HCT116 (cell line): ENCODE measurements at regions not wholly inside any gene's neighbourhood (a gene's known extent, or its start where the extent isn't known, plus 50 kb on each side); places are given as distances from the start of the nearest gene placed in this dataset.

Source experiments
- EZH2phosphoT487 ChIP-seq: fragments of 200-600 bp; IDR thresholded peaks from 2 replicates; pipeline ENCODE4 v1.6.1; 2018; ENCODE audit warnings: antibody characterized with exemption, borderline replicate concordance
- POLR2A ChIP-seq: IDR thresholded peaks from 2 replicates; pipeline ENCODE4 v1.7.0; 2011; ENCODE audit warnings: borderline replicate concordance; ENCODE audit not compliant: insufficient read depth, insufficient read length; ENCODE audit errors: extremely low read depth
- RAD21 ChIP-seq: IDR thresholded peaks from 2 replicates; pipeline ENCODE4 v1.6.1; 2012; ENCODE audit warnings: low read depth, mild to moderate bottlenecking
- REST ChIP-seq: IDR thresholded peaks from 2 replicates; pipeline ENCODE4 v1.6.1; 2012; ENCODE audit warnings: low read depth

- TF ChIP-seq RAD21, result no peak
- TF ChIP-seq POLR2A, result no peak
- TF ChIP-seq REST, result no peak
- no peak for TF ChIP-seq EZH2phosphoT487
Observed at GRCh38 chr5:40353442-40353841, 326.3 kb upstream of the PTGER4 start.
